ENCODE measurements at regions not wholly inside any gene's neighbourhood (a gene's known extent, or its start where the extent isn't known, plus 50 kb on each side); places are given as distances from the start of the nearest gene placed in this dataset.

- ATAC-seq (no peak), DNase-seq (no peak)
- H3K9me3 ChIP-seq: no peaks in the 10 kb centered on the region
- no peak for TF ChIP-seq CTCF (IDR thresholded peaks at IDR 0.05)
- 66 to 69% (median 67%) methylated on average over 8 of the region's 8 CpGs for WGBS, 3 donors
- intact Hi-C loops (cut with DNase I): no loop called here
- no peaks in the 10 kb centered on the region for H3K4me1 ChIP-seq
- no peak overlapping the region for H3K27ac ChIP-seq
- no peak overlapping the region for H3K4me3 ChIP-seq
- no peaks in the 10 kb centered on the region for H3K36me3 ChIP-seq (ENCODE audit: insufficient read depth in 1 of 2, low read depth in 1 of 2)
- no peaks in the 10 kb centered on the region for H3K27me3 ChIP-seq (ENCODE audit: insufficient read depth in 3 of 3, low read length in 2 of 3)
Observed at GRCh38 chr4:108256538-108256937, 87.8 kb upstream of the LEF1 start.

GRCh38 chr4:108255203-108255747 is 86.5 kb upstream of the LEF1 start:
- WGBS, 3 donors: 86 to 90% (median 86%) methylated on average over 2 of the region's 2 CpGs
- intact Hi-C loops (cut with DNase I): no loop called here
- Histone ChIP-seq H3K4me1 (no peaks in the 10 kb centered on the region), H3K27ac (no peak overlapping the region), H3K36me3 (ENCODE audit: insufficient read depth in 1 of 2, low read depth in 1 of 2) (no peaks in the 10 kb centered on the region), H3K4me3 (no peak overlapping the region), H3K9me3 (no peaks in the 10 kb centered on the region), H3K27me3 (ENCODE audit: insufficient read depth in 3 of 3, low read length in 2 of 3) (no peaks in the 10 kb centered on the region)
- no peak for DNase-seq
- TF ChIP-seq CTCF (IDR thresholded peaks at IDR 0.05): no peak
- no peak for ATAC-seq

- TF ChIP-seq CTCF (IDR thresholded peaks at IDR 0.05): no peak
- Histone ChIP-seq H3K36me3 (ENCODE audit: insufficient read depth in 1 of 2, low read depth in 1 of 2) (no peaks in the 10 kb centered on the region), H3K27ac (no peak overlapping the region), H3K27me3 (ENCODE audit: insufficient read depth in 3 of 3, low read length in 2 of 3) (no peaks in the 10 kb centered on the region), H3K4me3 (no peak overlapping the region), H3K9me3 (no peaks in the 10 kb centered on the region), H3K4me1 (no peaks in the 10 kb centered on the region)
- ATAC-seq (no peak), DNase-seq (no peak)
- intact Hi-C loops (cut with DNase I): no loop called here
Observed at GRCh38 chr4:108249397-108249796, 80.7 kb upstream of the LEF1 start.

GRCh38 chr4:108247387-108248049 is 78.8 kb upstream of the LEF1 start:
- Histone ChIP-seq H3K27ac (no peak overlapping the region), H3K4me1 (no peaks in the 10 kb centered on the region), H3K9me3 (no peaks in the 10 kb centered on the region), H3K27me3 (ENCODE audit: insufficient read depth in 3 of 3, low read length in 2 of 3) (no peaks in the 10 kb centered on the region), H3K4me3 (no peak overlapping the region), H3K36me3 (ENCODE audit: insufficient read depth in 1 of 2, low read depth in 1 of 2) (no peaks in the 10 kb centered on the region)
- intact Hi-C loops (cut with DNase I): no loop called here
- no peak for TF ChIP-seq CTCF (IDR thresholded peaks at IDR 0.05)
- no peak for ATAC-seq
- WGBS, 3 donors: 17 to 26% (median 23%) methylated on average over 3 of the region's 3 CpGs
- no peak for DNase-seq

GRCh38 chr4:108244606-108245005 is 75.9 kb upstream of the LEF1 start:
- intact Hi-C loops (cut with DNase I): no loop called here
- TF ChIP-seq CTCF (IDR thresholded peaks at IDR 0.05): no peak
- Histone ChIP-seq H3K36me3 (ENCODE audit: insufficient read depth in 1 of 2, low read depth in 1 of 2) (no peaks in the 10 kb centered on the region), H3K27ac (no peak overlapping the region), H3K4me3 (no peak overlapping the region), H3K4me1 (no peaks in the 10 kb centered on the region), H3K9me3 (no peaks in the 10 kb centered on the region), H3K27me3 (ENCODE audit: insufficient read depth in 3 of 3, low read length in 2 of 3) (no peaks in the 10 kb centered on the region)
- no peak for ATAC-seq
- 54 to 68% (median 60%) methylated on average over 2 of the region's 2 CpGs for WGBS, 3 donors
- DNase-seq: no peak

All from psoas muscle (tissue), 7 donors.